NCI-H345 treated with DMSO at 0.1 percent for 48 hours (cell line): ENCODE measurements at regions not wholly inside any gene's neighbourhood (a gene's known extent, or its start where the extent isn't known, plus 50 kb on each side); places are given as distances from the start of the nearest gene placed in this dataset.

Experiments used
- DNase-seq: peaks from one replicate; lab custom pipeline; 2025; ENCODE audit not compliant: unreplicated experiment; lab: John Stamatoyannopoulos, UW

GRCh38 chr3:28726840-28727239 is 378.2 kb upstream of the AZI2 start:
- peak; percentile 0 for DNase-seq

- DNase-seq, result no peak
Measured at GRCh38 chr3:28727307-28727706, 378.7 kb upstream of the AZI2 start.

- DNase-seq, result no peak
Measured at GRCh38 chr3:28738425-28738824, 389.8 kb upstream of the AZI2 start.

- DNase-seq, result no peak
Measured at GRCh38 chr3:28739647-28740046, 391.0 kb upstream of the AZI2 start.

GRCh38 chr3:28743271-28743670 is 394.6 kb upstream of the AZI2 start:
- DNase-seq, result no peak

- no peak for DNase-seq
Measured at GRCh38 chr3:28743831-28744230, 395.2 kb upstream of the AZI2 start.

GRCh38 chr3:28745436-28745835 is 396.8 kb upstream of the AZI2 start:
- DNase-seq, result no peak

GRCh38 chr3:28745916-28746617 is 397.4 kb upstream of the AZI2 start:
- peak; percentile 36 for DNase-seq

- DNase-seq, result no peak
Measured at GRCh38 chr3:28746990-28747389, 398.4 kb upstream of the AZI2 start.

GRCh38 chr3:28751864-28752263 is 403.2 kb upstream of the AZI2 start:
- no peak for DNase-seq

GRCh38 chr3:28752290-28752689 is 403.7 kb upstream of the AZI2 start:
- no peak for DNase-seq

GRCh38 chr3:28756056-28756455 is 407.4 kb upstream of the AZI2 start:
- no peak for DNase-seq

- DNase-seq, result no peak
Measured at GRCh38 chr3:28758115-28758514, 409.5 kb upstream of the AZI2 start.

- DNase-seq, result no peak
Measured at GRCh38 chr3:28761375-28761774, 412.8 kb upstream of the AZI2 start.

GRCh38 chr3:28765194-28765593 is 416.6 kb upstream of the AZI2 start:
- DNase-seq, result no peak

GRCh38 chr3:28768439-28768838 is 419.8 kb upstream of the AZI2 start:
- DNase-seq, result no peak

GRCh38 chr3:28777806-28778475 is 429.3 kb upstream of the AZI2 start:
- DNase-seq, result no peak

- no peak for DNase-seq
Measured at GRCh38 chr3:28780480-28780879, 431.9 kb upstream of the AZI2 start.

- DNase-seq, result no peak
Measured at GRCh38 chr3:28781053-28781452, 432.4 kb upstream of the AZI2 start.

- DNase-seq, result no peak
Measured at GRCh38 chr3:28786446-28786845, 437.8 kb upstream of the AZI2 start.

GRCh38 chr3:28788571-28788970 is 439.9 kb upstream of the AZI2 start:
- DNase-seq, result no peak

GRCh38 chr3:28791713-28792255 is 443.2 kb upstream of the AZI2 start:
- peak; percentile 41 for DNase-seq

GRCh38 chr3:28792604-28793003 is 444.0 kb upstream of the AZI2 start:
- DNase-seq, result no peak
